ENCODE measurements at regions not wholly inside any gene's neighbourhood (a gene's known extent, or its start where the extent isn't known, plus 50 kb on each side); places are given as distances from the start of the nearest gene placed in this dataset.
"Not testable (repeated sequence)": the region's sequence is repeated elsewhere in the genome, so short reads cannot be mapped to it uniquely, and the experiment has no call there.

- DNase-seq = no peak
These were observed 102.3 kb upstream of the LARP1 start for GRCh38 chr5:154652746-154653417.

DNA sequence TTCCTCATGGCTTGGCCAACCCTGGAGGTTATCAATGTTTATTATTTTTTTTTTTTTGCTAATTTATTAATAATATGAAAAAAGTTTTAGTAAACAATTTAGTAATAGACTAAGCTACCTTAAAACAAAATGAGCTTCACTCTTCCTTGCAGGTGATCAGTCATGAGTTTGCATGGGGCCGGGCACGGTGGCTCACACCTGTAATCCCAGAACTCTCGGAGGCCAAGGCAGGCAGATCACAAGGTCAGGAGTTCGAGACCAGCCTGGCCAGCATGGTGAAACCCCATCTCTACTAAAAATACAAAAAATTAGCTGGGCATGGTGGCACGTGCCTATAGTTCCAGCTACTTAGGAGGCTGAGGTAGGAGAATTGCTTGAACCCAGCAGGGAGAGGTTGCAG, 103.4 kb upstream of the LARP1 start:
- not testable (repeated sequence) for DNase-seq

- no peak for DNase-seq
These were observed 106.5 kb upstream of the LARP1 start for GRCh38 chr5:154648706-154649105.

DNA sequence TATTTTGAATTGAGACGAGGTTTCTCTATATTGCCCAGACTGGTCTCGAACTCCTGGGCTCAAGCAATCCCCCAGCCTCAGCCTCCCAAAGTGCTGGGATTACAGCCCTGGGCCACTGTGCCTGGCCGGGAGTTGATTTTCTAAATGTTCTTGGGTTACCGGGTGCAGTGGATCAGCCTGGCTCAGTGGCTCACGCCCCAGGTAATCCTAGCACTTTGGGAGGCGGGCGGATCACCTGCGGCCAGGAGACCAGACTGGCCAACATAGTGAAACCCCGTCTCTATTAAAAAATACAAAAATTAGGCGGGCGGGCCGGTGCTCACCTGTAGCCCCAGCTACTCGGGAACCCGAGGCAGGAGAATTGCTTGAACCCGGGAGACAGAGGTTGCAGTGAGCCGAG, 106.9 kb upstream of the LARP1 start:
- DNase-seq = no peak

- DNase-seq = no peak
These were observed 107.4 kb upstream of the LARP1 start for GRCh38 chr5:154647761-154648145.

DNA sequence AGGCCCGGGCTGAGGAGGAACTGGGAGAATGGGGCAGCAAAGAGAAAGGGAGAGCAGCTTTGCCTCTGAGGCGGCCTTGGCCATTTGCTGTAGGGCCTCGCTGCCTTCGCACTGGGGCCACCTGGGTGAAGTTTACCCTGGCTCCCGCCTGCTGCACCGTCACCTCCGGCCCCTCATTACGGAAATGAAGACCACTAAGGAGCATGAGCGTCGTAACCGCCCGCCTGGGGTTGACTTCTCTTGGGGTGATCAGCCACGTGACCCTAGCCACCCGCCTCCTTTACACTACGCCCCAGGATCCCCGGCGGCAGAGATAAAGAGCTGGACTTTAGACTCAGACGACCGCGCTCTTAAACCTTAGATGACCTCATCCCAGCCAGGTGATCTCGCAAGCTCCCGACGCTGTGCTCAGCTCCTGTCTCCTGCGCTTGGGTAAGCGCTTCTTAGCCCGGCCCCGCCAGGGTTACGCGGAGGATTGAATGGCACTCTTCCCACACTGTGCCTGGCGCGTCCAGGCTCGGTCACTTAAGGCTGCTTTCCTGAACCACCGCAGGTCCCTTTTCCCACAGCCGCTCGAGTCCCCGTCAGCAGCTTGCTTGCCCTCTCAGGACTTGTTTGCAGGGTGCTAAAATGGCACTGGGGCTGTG, 107.9 kb upstream of the LARP1 start:
- no peak for DNase-seq

- DNase-seq = no peak
These were observed 108.4 kb upstream of the LARP1 start for GRCh38 chr5:154646745-154647113.

GRCh38 chr5:154644745-154645411, 110.3 kb upstream of the LARP1 start:
- no peak for DNase-seq

DNA sequence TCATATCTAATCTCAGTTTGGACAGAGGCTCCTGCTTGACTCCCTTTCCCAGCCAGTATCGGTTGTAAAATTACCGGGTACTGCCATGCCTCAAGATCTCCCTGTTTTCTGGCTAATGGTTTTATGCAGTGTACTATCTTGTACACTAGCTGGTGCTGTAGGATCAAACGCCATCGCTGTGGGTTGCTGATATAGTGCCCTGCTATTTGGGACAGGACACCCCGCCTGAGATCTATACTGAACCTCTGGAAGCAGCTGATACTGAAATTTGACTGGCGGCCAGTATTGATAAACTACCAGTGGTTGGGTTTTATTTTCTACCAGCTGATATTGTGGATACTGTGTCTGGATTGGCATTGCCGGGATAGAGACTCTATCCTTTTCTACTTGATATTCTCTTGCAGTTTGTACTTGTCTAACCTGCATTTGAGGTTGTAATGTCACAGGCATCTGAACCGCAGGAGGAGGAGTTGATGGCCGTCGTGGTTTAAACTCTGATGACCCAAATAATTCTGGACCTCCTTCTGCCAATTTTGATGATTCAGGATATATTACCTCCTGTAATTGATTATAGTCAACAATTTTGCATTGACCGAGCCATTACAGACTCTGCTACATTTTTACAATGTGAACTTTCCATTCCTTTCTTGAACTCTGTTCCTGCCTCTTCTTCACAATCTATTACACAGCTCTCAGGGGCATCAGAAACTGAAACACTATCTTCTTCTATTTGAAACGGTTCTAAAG, 112.5 kb upstream of the LARP1 start:
- no peak for DNase-seq

- DNase-seq = peak in 1 of 2 experiments; percentile 2
These were observed 114.9 kb upstream of the LARP1 start for GRCh38 chr5:154640213-154640831.

DNA sequence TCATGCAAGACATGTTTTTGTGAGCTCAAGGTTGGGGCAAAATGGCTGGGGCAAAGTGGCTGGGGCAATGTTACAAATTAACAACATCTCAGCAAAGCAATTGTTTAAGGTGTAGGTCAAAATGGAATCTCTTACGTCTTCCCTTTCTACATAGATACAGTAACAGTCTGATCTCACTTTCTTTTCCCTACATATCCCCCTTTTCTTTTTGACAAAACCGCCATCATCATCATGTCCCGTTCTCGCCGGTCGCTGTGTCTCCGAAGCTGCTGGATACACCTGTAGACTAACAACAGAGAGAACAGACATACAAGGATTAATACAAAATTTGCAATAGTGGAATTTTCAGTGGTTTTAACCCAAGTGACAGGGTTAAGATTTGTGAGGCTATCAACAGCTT, 118.4 kb upstream of the LARP1 start:
- not testable (repeated sequence) for DNase-seq

GRCh38 chr5:154636271-154636670, 118.9 kb upstream of the LARP1 start:
- not testable (repeated sequence) for DNase-seq

- DNase-seq = not testable (repeated sequence)
These were observed 121.4 kb upstream of the LARP1 start for GRCh38 chr5:154633744-154634143.

- DNase-seq = no peak
These were observed 124.0 kb upstream of the LARP1 start for GRCh38 chr5:154631141-154631540.

DNA sequence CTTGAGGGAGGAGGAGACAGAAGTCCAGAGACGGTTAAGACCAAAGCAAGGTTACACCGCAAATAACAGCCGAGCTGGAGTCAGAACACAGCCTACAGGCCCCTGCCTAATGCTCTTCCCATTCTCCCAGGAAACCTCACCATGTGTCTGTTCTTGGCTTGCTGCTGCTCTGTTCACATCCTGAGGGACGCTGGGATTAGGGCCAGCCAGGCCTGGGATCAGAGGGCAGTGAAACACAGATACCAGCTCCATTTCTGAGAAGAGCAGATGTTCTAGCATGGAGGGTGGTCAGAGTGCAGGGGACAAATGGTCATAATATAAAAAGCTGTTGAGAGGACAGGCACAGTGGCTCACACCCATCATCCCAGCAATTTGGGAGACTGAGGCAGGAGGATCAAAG, 124.8 kb upstream of the LARP1 start:
- DNase-seq = no peak

DNA sequence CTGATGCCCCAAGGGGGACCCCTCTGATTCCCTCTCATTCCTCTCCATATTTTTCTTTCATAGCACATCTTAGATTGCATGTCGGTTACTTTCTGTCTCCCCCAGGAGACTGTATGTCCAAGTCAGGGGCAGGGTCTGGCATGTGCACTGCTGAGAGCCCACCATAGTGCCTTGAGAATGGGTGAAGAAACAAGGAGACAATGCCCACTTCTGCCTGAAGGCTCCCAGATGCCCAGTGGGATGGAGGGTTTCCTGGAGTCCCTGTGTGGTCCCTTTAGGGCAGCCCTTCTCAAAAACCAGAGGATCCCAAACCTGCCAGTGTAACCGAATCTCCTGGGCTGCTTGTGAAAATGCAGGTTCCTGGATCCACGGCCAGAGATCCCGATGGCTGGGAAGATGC, 126.5 kb upstream of the LARP1 start:
- no peak for DNase-seq

- DNase-seq = no peak
These were observed 127.2 kb upstream of the LARP1 start for GRCh38 chr5:154627698-154628678.

- no peak for DNase-seq
These were observed 128.2 kb upstream of the LARP1 start for GRCh38 chr5:154626876-154627557.

DNA sequence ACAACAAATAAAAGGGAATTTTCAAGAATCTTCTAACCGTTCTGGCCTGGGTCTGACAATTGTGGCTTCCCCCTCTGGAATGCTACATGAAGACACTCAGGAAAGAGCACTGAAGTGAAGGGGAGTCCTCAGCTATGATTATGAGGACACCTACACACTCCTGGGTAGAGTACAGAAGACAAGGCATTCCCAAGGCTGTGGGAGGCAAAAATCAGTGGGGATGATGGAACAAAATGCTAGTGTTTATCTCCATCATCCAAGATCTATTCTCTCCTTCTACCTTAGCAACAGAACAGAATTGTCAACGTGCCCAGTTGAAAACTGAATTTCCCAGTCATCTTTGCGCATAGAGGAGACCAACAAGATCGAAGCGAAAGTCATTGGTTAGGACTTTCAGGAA, 130.1 kb upstream of the LARP1 start:
- no peak for DNase-seq

GRCh38 chr5:154624341-154624740, 130.8 kb upstream of the LARP1 start:
- no peak for DNase-seq

DNA sequence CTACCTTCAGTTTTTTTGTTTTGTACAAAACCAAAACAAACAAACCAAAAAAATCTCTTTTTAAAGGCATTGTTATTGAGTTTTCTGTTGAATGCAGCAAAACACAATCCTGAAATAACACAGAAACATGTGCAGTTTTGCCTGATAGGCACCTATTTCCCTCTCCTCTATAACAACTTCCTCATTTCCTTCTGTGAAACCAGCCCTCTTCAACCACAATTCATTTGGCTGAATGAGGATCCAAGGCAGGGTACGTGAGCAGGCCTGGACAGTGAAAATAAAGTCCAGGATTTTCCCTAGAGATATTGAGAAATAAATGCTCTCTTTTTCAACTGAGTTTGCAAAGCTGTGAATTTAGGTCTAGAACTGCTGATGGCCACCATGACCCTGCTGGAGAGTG, 134.8 kb upstream of the LARP1 start:
- no peak for DNase-seq
